Spleen (tissue), 11 donors: ENCODE measurements at regions not wholly inside any gene's neighbourhood (a gene's known extent, or its start where the extent isn't known, plus 50 kb on each side); places are given as distances from the start of the nearest gene placed in this dataset.

Experiments
- DNase-seq: peaks from one replicate; pipeline ENCODE4 v3.0.0-alpha.2; 2020
- H3K27ac ChIP-seq, 8 donors: fragments of 200-600 bp; sonication (generic) in 7 of 8; 1 replicate in 4 of 8; 2 replicates in 4 of 8; pipeline versions ENCODE4 v1.5.0 to v1.8.0; 2016 to 2021; ENCODE audit warnings: inconsistent platforms in 4 of 8, mild to moderate bottlenecking in 4 of 8, moderate library complexity in 1 of 8
- H3K27me3 ChIP-seq, 7 donors: fragments of 200-600 bp; sonication (generic) in 6 of 7; replicated peaks in 1 of 7; 1 replicate in 4 of 7; 2 replicates in 3 of 7; pipeline versions ENCODE4 v1.5.0 to v1.8.0; 2016 to 2021; ENCODE audit warnings: inconsistent platforms in 3 of 7, mild to moderate bottlenecking in 1 of 7
- H3K36me3 ChIP-seq, 6 donors: fragments of 200-600 bp; sonication (generic) in 5 of 6; 1 replicate in 4 of 6; 2 replicates in 2 of 6; pipeline versions ENCODE4 v1.5.0 to v1.8.0; 2016 to 2021; ENCODE audit warnings: inconsistent platforms in 2 of 6
- H3K4me1 ChIP-seq, 6 donors: fragments of 200-600 bp; sonication (generic) in 5 of 6; 1 replicate in 3 of 6; 2 replicates in 3 of 6; pipeline versions ENCODE4 v1.5.0 to v1.8.0; 2016 to 2021; ENCODE audit warnings: inconsistent platforms in 3 of 6
- H3K4me3 ChIP-seq, 8 donors: fragments of 200-600 bp; sonication (generic) in 7 of 8; 1 replicate in 4 of 8; 2 replicates in 4 of 8; pipeline versions ENCODE4 v1.5.0 to v1.8.0; 2016 to 2021; ENCODE audit warnings: inconsistent platforms in 4 of 8, mild to moderate bottlenecking in 4 of 8, moderate library complexity in 2 of 8
- H3K9me3 ChIP-seq, 8 donors: fragments of 200-600 bp; sonication (generic) in 7 of 8; 1 replicate in 4 of 8; 2 replicates in 4 of 8; pipeline versions ENCODE4 v1.5.0 to v1.8.0; 2016 to 2021; ENCODE audit warnings: inconsistent platforms in 4 of 8
- POLR2A ChIP-seq, 3 donors: fragments of 450-650 bp; IDR thresholded peaks; one replicate each; pipeline ENCODE4 v1.5.1; 2017; ENCODE audit warnings: antibody characterized with exemption in 3 of 3, mild to moderate bottlenecking in 1 of 3
- POLR2AphosphoS5 ChIP-seq, 3 donors: sonication (generic); formaldehyde crosslinking; IDR thresholded peaks; one replicate each; pipeline ENCODE4 v1.5.1; 2017; ENCODE audit warnings: antibody characterized with exemption in 3 of 3
- WGBS, 5 donors: extraction: QIAGEN DNeasy Blood & Tissue Kit in 3 of 5; methylation state at CpG; one replicate each; pipeline versions ENCODE4 v1.1.5 to v1.1.7; 2013 to 2018; 5-methylcytosine and 5-hydroxymethylcytosine counted together
- intact Hi-C: fragments of 100-400 bp; cut with DNase I; formaldehyde crosslinking; loops from one replicate; pipeline ENCODE4 v1.15.0; 2023; ENCODE audit warnings: low total_unique reads
- TF ChIP-seq, protein P1 (sequence below), 11 experiments: fragments of 200-600 bp in 7 of 11; fragments of 450-650 bp in 4 of 11; sonication (generic) in 4 of 11; IDR thresholded peaks in 8 of 11; conservative IDR thresholded peaks in 3 of 11; 1 replicate in 7 of 11; 2 replicates in 4 of 11; pipeline versions ENCODE4 v1.4.0 to v1.8.0; 2016 to 2021; ENCODE audit warnings: antibody characterized with exemption in 11 of 11, inconsistent platforms in 4 of 11, mild to moderate bottlenecking in 1 of 11
- donor health status: healthy with polysubstance abuse.
- donor health status: DM: no; HTN: no; CAD: no; lungs with moderate emphysema.
- donor health status: DM: no; HTN: no; CAD: no.
- donor health status: Bipolar disorder and iron deficiency.
- donor health status: healthy.
- donor health status: DM: no; HTN: no; CAD: no.
- donor health status: DM: yes; HTN: yes; CAD: no.

DNA sequence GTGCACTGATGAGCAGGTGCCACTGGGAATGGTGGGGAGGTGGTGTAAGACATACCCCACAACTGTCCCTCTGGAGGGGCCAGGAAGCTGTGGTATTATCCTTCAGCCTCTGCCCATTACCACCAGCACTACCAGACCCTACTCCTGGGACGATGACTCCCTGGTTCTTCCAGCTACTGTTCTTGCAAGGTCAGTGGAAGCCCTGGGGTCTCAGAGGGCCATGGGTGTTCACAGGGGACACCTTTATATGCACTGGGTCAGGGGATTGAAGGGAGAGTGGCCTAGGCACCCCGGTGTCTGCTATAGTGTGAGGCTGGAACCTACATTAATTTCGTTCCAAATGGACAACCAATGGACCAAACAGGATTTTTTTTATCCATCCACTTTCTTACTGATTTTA lies 94.7 kb upstream of the SLC22A11 start:
- intact Hi-C loops, result no loop called here
- H3K9me3 ChIP-seq, result no peaks in the 10 kb centered on the region
- 79 to 93% (median 89%) methylated on average over 3 of the region's 3 CpGs for WGBS, 5 donors
- peaks cover 0 to 6% (median 0%) of the 10 kb centered on the region in 7 donors for H3K27me3 ChIP-seq
- no peaks in the 10 kb centered on the region for H3K36me3 ChIP-seq
- no peak overlapping the region for H3K27ac ChIP-seq
- DNase-seq, result peak; percentile 7
- no peak for TF ChIP-seq POLR2A (IDR thresholded peaks at IDR 0.05)
- no peak for TF ChIP-seq POLR2AphosphoS5 (IDR thresholded peaks at IDR 0.05)
- TF ChIP-seq, protein P1, sequence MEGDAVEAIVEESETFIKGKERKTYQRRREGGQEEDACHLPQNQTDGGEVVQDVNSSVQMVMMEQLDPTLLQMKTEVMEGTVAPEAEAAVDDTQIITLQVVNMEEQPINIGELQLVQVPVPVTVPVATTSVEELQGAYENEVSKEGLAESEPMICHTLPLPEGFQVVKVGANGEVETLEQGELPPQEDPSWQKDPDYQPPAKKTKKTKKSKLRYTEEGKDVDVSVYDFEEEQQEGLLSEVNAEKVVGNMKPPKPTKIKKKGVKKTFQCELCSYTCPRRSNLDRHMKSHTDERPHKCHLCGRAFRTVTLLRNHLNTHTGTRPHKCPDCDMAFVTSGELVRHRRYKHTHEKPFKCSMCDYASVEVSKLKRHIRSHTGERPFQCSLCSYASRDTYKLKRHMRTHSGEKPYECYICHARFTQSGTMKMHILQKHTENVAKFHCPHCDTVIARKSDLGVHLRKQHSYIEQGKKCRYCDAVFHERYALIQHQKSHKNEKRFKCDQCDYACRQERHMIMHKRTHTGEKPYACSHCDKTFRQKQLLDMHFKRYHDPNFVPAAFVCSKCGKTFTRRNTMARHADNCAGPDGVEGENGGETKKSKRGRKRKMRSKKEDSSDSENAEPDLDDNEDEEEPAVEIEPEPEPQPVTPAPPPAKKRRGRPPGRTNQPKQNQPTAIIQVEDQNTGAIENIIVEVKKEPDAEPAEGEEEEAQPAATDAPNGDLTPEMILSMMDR (IDR thresholded peaks at IDR 0.05 in 8 of 11, conservative IDR thresholded peaks at IDR 0.05 in 3 of 11), result no peak
- no peak overlapping the region for H3K4me3 ChIP-seq
- no peaks in the 10 kb centered on the region for H3K4me1 ChIP-seq

DNA sequence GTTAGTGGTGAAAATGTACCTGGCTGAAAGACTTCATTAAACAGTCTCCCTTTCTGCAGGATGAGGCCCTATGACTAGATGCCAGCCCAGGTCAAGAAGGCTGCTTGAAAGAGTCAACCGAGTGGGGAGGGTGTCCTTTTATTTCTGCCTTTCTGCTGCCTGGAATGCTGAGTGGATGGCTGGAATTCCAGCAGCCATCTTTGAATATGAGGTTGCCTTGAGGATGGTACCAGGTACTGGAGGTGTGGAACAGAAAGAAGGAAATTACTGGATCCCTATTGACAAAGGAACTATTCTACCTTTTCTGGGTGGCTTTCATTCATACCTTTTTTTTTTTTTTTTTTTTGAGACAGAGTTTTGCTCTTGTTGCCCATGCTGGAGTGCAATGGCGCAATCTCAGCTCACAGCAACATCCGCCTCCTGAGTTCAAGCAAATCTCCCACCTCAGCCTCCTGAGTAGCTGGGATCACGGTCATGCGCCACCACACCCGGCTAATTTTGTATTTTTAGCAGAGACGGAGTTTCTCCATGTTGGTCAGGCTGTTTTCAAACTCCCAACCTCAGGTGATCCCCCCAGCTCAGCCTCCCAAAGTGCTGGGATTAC lies 89.5 kb upstream of the SLC22A11 start:
- H3K9me3 ChIP-seq, result peaks cover 0 to 7% (median 0%) of the 10 kb centered on the region in 8 donors
- DNase-seq, result peak; percentile 6
- no peaks in the 10 kb centered on the region for H3K36me3 ChIP-seq
- TF ChIP-seq POLR2A (IDR thresholded peaks at IDR 0.05), result no peak
- no peak for TF ChIP-seq POLR2AphosphoS5 (IDR thresholded peaks at IDR 0.05)
- TF ChIP-seq, protein P1 (IDR thresholded peaks at IDR 0.05 in 8 of 11, conservative IDR thresholded peaks at IDR 0.05 in 3 of 11), result no peak
- intact Hi-C loops, result no loop called here
- no peak overlapping the region for H3K4me3 ChIP-seq
- H3K27ac ChIP-seq, result no peak overlapping the region
- 89 to 91% (median 90%) methylated on average over 7 of the region's 7 CpGs for WGBS, 5 donors
- H3K4me1 ChIP-seq, result no peaks in the 10 kb centered on the region
- peaks cover 0 to 14% (median 0%) of the 10 kb centered on the region in 7 donors for H3K27me3 ChIP-seq

DNA sequence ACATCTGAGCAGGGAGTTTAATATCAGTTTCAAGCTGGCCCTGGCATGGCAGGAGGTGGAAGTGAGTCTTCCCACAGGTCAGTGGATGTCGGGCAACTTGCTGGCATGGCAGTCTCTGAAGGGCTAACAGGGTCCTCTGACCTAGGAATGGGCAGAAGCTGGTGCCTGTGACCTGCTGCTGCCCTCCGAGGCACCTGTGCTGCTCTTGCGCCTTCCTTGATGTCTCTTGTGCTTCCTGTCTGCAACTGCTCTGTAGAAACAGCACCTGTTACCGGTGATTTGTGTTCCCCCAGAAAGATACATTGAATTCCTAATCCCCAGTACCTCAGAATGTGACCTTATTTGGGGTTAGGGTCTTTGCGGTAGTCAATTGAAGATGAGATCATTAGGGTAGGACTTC lies 86.5 kb upstream of the SLC22A11 start:
- 51 to 70% (median 62%) methylated on average over 5 of the region's 5 CpGs for WGBS, 5 donors
- intact Hi-C loops, result no loop called here

More for the DNA sequence above, 86.5 kb upstream of the SLC22A11 start:
- Histone ChIP-seq H3K27me3 (peaks cover 0 to 32% (median 0%) of the 10 kb centered on the region in 7 donors), H3K27ac (no peak overlapping the region), H3K4me3 (no peak overlapping the region), H3K36me3 (no peaks in the 10 kb centered on the region), H3K9me3 (peaks cover 0 to 7% (median 0%) of the 10 kb centered on the region in 8 donors), H3K4me1 (no peaks in the 10 kb centered on the region)
- TF ChIP-seq POLR2AphosphoS5 (IDR thresholded peaks at IDR 0.05) (no peak), POLR2A (IDR thresholded peaks at IDR 0.05) (no peak)
- TF ChIP-seq, protein P1 (IDR thresholded peaks at IDR 0.05 in 8 of 11, conservative IDR thresholded peaks at IDR 0.05 in 3 of 11), result no peak
- peak; percentile 41 for DNase-seq
